ENCODE measurements at regions not wholly inside any gene's neighbourhood (a gene's known extent, or its start where the extent isn't known, plus 50 kb on each side); places are given as distances from the start of the nearest gene placed in this dataset.

- Histone ChIP-seq H3K9me3 (ENCODE audit: control insufficient read depth in 4 of 4, low read length in 3 of 4) (no peaks in the 10 kb centered on the region), H3K4me1 (ENCODE audit: control insufficient read depth in 4 of 4, insufficient read depth in 4 of 4, low read length in 3 of 4) (peaks cover 4 to 24% (median 11%) of the 10 kb centered on the region in 4 donors), H3K27ac (ENCODE audit: low read depth in 1 of 2, low read length in 2 of 2) (no peak overlapping the region), H3K36me3 (ENCODE audit: control insufficient read depth in 4 of 4, insufficient read depth in 3 of 4, low read depth in 1 of 4, low read length in 3 of 4) (no peaks in the 10 kb centered on the region), H3K27me3 (ENCODE audit: control insufficient read depth in 4 of 4, insufficient read depth in 4 of 4, low read length in 3 of 4) (no peaks in the 10 kb centered on the region), H3K9ac (ENCODE audit: low read depth in 1 of 2, low read length in 2 of 2) (no peak overlapping the region), H3K4me3 (ENCODE audit: low read depth in 1 of 3, low read length in 3 of 3) (no peak overlapping the region)
- DNase-seq (ENCODE audit: low spot score): no peak
- TF ChIP-seq JUND (IDR thresholded peaks at IDR 0.05): peak in 1 of 2 donors; percentile 11
- no peak for TF ChIP-seq REST (IDR thresholded peaks at IDR 0.05)
- 65% methylated on average over 4 of the region's 4 CpGs for WGBS
Measured at GRCh38 chr2:226652369-226652768, 147.3 kb downstream of the IRS1 start.

- Histone ChIP-seq H3K9me3 (ENCODE audit: control insufficient read depth in 4 of 4, low read length in 3 of 4) (no peaks in the 10 kb centered on the region), H3K9ac (ENCODE audit: low read depth in 1 of 2, low read length in 2 of 2) (no peak overlapping the region), H3K27ac (ENCODE audit: low read depth in 1 of 2, low read length in 2 of 2) (no peak overlapping the region), H3K36me3 (ENCODE audit: control insufficient read depth in 4 of 4, insufficient read depth in 3 of 4, low read depth in 1 of 4, low read length in 3 of 4) (no peaks in the 10 kb centered on the region), H3K4me1 (ENCODE audit: control insufficient read depth in 4 of 4, insufficient read depth in 4 of 4, low read length in 3 of 4) (peaks cover 0 to 8% (median 1%) of the 10 kb centered on the region in 4 donors), H3K27me3 (ENCODE audit: control insufficient read depth in 4 of 4, insufficient read depth in 4 of 4, low read length in 3 of 4) (no peaks in the 10 kb centered on the region), H3K4me3 (ENCODE audit: low read depth in 1 of 3, low read length in 3 of 3) (no peak overlapping the region)
- WGBS: 61% methylated on average over 13 of the region's 13 CpGs
- TF ChIP-seq ATF3 (IDR thresholded peaks at IDR 0.05) (no peak), EGR1 (IDR thresholded peaks at IDR 0.05; ENCODE audit: low read depth in 2 of 2) (no peak), REST (IDR thresholded peaks at IDR 0.05) (no peak), GABPA (IDR thresholded peaks at IDR 0.05 in 1 of 2, conservative IDR thresholded peaks at IDR 0.05 in 1 of 2) (no peak), HNF4A (conservative IDR thresholded peaks at IDR 0.05) (no peak), RXRA (IDR thresholded peaks at IDR 0.05) (no peak), HNF4G (IDR thresholded peaks at IDR 0.05) (no peak), YY1 (IDR thresholded peaks at IDR 0.05) (no peak), ZBTB33 (IDR thresholded peaks at IDR 0.05) (no peak), JUND (IDR thresholded peaks at IDR 0.05) (peak; percentile 85 to 86), CTCF (IDR thresholded peaks at IDR 0.05; ENCODE audit: low read depth, low read length, missing input control) (no peak), RAD21 (IDR thresholded peaks at IDR 0.05) (peak in 1 of 2 donors; percentile 8), TAF1 (conservative IDR thresholded peaks at IDR 0.05) (no peak), FOXA2 (IDR thresholded peaks at IDR 0.05) (no peak), FOXA1 (IDR thresholded peaks at IDR 0.05) (no peak), NR2F2 (IDR thresholded peaks at IDR 0.05) (no peak), SP1 (IDR thresholded peaks at IDR 0.05) (peak; percentile 14), MAX (IDR thresholded peaks at IDR 0.05) (peak; percentile 30)
- no peak for DNase-seq (ENCODE audit: low spot score)
Measured at GRCh38 chr2:226649871-226650660, 149.6 kb downstream of the IRS1 start.

Data from liver (tissue), 8 donors.